ENCODE measurements at regions not wholly inside any gene's neighbourhood (a gene's known extent, or its start where the extent isn't known, plus 50 kb on each side); places are given as distances from the start of the nearest gene placed in this dataset.

- H3K4me3 Mint-ChIP-seq = no peak overlapping the region
- peaks cover 0 to 3% (median 0%) of the 10 kb centered on the region in 5 donors for H3K27me3 Mint-ChIP-seq
- intact Hi-C loops (cut with micrococcal nuclease) = no loop called here
- ATAC-seq (no peak), DNase-seq (no peak)
- no peaks in the 10 kb centered on the region for H3K9me3 ChIP-seq (ENCODE audit: control insufficient read depth in 2 of 3, low read length in 3 of 3)
- H3K27me3 ChIP-seq (ENCODE audit: control insufficient read depth in 2 of 2, insufficient read depth in 2 of 2, low read length in 2 of 2) = no peaks in the 10 kb centered on the region
- no peak overlapping the region for H3K4me3 ChIP-seq (ENCODE audit: low read length)
- no peak overlapping the region for H3K27ac Mint-ChIP-seq
- CTCF ChIA-PET = no interaction called here
- no peaks in the 10 kb centered on the region for H3K4me1 Mint-ChIP-seq
- no peaks in the 10 kb centered on the region for H3K4me1 ChIP-seq (ENCODE audit: control insufficient read depth in 2 of 2, insufficient read depth in 2 of 2, low read length in 2 of 2)
- H3K9me3 Mint-ChIP-seq = peaks cover 0 to 5% (median 0%) of the 10 kb centered on the region in 11 donors
- H3K27ac ChIP-seq (ENCODE audit: low read depth, low read length) = no peak overlapping the region
- POLR2A ChIA-PET = no interaction called here
- no peaks in the 10 kb centered on the region for H3K36me3 Mint-ChIP-seq
- H3K36me3 ChIP-seq (ENCODE audit: control insufficient read depth in 2 of 3, insufficient read depth in 3 of 3, low read length in 3 of 3) = no peaks in the 10 kb centered on the region
These were observed 184.8 kb upstream of the SASH1 start for GRCh38 chr6:148157841-148158240.

GRCh38 chr6:148164645-148165044 lies 178.0 kb upstream of the SASH1 start:
- CTCF ChIA-PET = interaction anchor here (1.5 kb wide), 1 partner anchor 15 kb away, joined by 3 read pairs; no protein-coding TSS in a partner anchor
- Mint-ChIP-seq H3K4me3 (no peak overlapping the region), H3K4me1 (peaks cover 0 to 2% (median 0%) of the 10 kb centered on the region in 7 donors), H3K36me3 (no peaks in the 10 kb centered on the region), H3K27me3 (peaks cover 0 to 8% (median 4%) of the 10 kb centered on the region in 5 donors), H3K9me3 (peaks cover 0 to 2% (median 0%) of the 10 kb centered on the region in 11 donors), H3K27ac (no peak overlapping the region)
- Histone ChIP-seq H3K36me3 (ENCODE audit: control insufficient read depth in 2 of 3, insufficient read depth in 3 of 3, low read length in 3 of 3) (no peaks in the 10 kb centered on the region), H3K27ac (ENCODE audit: low read depth, low read length) (no peak overlapping the region), H3K9me3 (ENCODE audit: control insufficient read depth in 2 of 3, low read length in 3 of 3) (no peaks in the 10 kb centered on the region), H3K4me1 (ENCODE audit: control insufficient read depth in 2 of 2, insufficient read depth in 2 of 2, low read length in 2 of 2) (no peaks in the 10 kb centered on the region), H3K27me3 (ENCODE audit: control insufficient read depth in 2 of 2, insufficient read depth in 2 of 2, low read length in 2 of 2) (no peaks in the 10 kb centered on the region), H3K4me3 (ENCODE audit: low read length) (no peak overlapping the region)
- no peak for DNase-seq
- POLR2A ChIA-PET = no interaction called here
- ATAC-seq = no peak
- intact Hi-C loops (cut with micrococcal nuclease) = loop anchor here (5.0 kb wide), 2 partner anchors 877 to 1307 kb away; no protein-coding TSS in a partner anchor

DNA sequence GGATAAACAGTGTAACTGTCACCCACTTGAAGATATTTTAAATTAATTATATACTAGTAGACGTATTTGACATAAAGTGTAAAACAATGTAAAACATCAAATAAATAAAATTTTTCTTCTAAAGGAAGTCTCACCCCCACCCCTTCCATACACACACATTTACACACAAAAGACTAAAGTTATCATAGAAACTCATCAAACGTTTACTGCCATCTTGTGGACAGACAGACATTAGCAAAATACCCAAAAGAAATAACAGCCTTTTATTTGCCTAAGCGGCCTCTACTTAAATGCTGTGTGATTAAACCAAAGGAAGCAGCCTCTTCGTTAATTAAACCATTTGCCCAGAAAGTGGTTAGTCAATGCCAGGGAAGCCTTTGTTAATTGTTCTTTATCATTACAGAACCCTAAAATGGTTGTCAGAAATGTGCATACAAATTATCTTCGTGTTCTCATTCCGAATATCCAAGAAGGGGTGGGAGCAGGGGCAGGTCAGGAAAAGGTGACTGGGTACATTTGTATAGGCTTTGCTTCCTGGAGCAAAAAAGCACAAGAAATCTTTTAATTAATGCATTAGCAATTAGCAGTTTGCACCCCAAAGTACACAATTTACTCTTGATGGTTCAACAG lies 176.2 kb upstream of the SASH1 start:
- intact Hi-C loops (cut with micrococcal nuclease) = loop anchor here (1.0 to 5.0 kb wide), 5 partner anchors 21 to 1309 kb away; no protein-coding TSS in a partner anchor
- no peak overlapping the region for H3K27ac Mint-ChIP-seq
- Histone ChIP-seq H3K27ac (ENCODE audit: low read depth, low read length) (no peak overlapping the region), H3K9me3 (ENCODE audit: control insufficient read depth in 2 of 3, low read length in 3 of 3) (no peaks in the 10 kb centered on the region), H3K27me3 (ENCODE audit: control insufficient read depth in 2 of 2, insufficient read depth in 2 of 2, low read length in 2 of 2) (no peaks in the 10 kb centered on the region), H3K4me3 (ENCODE audit: low read length) (no peak overlapping the region), H3K36me3 (ENCODE audit: control insufficient read depth in 2 of 3, insufficient read depth in 3 of 3, low read length in 3 of 3) (no peaks in the 10 kb centered on the region), H3K4me1 (ENCODE audit: control insufficient read depth in 2 of 2, insufficient read depth in 2 of 2, low read length in 2 of 2) (no peaks in the 10 kb centered on the region)
- no peaks in the 10 kb centered on the region for H3K36me3 Mint-ChIP-seq
- POLR2A ChIA-PET = no interaction called here
- H3K4me3 Mint-ChIP-seq = no peak overlapping the region
- ATAC-seq = no peak
- CTCF ChIA-PET = interaction anchor here (1.0 kb wide), 1 partner anchor 11 kb away, joined by 3 read pairs; no protein-coding TSS in a partner anchor
- H3K4me1 Mint-ChIP-seq = peaks cover 0 to 2% (median 0%) of the 10 kb centered on the region in 7 donors
- peaks cover 0 to 2% (median 0%) of the 10 kb centered on the region in 11 donors for H3K9me3 Mint-ChIP-seq
- peak in 5 of 9 donors; percentile 13 to 24 (median 16) for DNase-seq
- H3K27me3 Mint-ChIP-seq = peaks cover 0 to 8% (median 4%) of the 10 kb centered on the region in 5 donors

DNA sequence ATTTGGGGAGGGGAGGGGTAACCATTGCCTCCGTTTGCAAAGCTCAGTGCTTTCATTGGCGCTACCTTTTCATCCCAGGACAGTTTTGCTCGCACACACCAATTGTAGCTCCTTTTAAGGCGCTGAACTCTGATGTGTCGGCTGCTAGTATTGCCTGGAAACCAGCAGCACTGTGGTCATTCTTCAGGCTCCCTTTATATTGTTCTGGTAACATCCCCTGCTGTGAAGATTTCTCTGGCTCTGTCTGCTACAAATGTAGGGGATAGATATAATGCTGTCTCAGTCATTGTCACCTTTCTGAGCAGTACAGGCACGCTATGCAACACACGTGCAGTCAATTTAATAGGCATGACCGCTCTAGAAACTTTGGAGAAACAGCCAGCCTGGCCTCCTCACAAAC lies 172.9 kb upstream of the SASH1 start:
- Histone ChIP-seq H3K27ac (ENCODE audit: low read depth, low read length) (no peak overlapping the region), H3K9me3 (ENCODE audit: control insufficient read depth in 2 of 3, low read length in 3 of 3) (no peaks in the 10 kb centered on the region), H3K4me3 (ENCODE audit: low read length) (no peak overlapping the region), H3K36me3 (ENCODE audit: control insufficient read depth in 2 of 3, insufficient read depth in 3 of 3, low read length in 3 of 3) (no peaks in the 10 kb centered on the region), H3K27me3 (ENCODE audit: control insufficient read depth in 2 of 2, insufficient read depth in 2 of 2, low read length in 2 of 2) (no peaks in the 10 kb centered on the region), H3K4me1 (ENCODE audit: control insufficient read depth in 2 of 2, insufficient read depth in 2 of 2, low read length in 2 of 2) (no peaks in the 10 kb centered on the region)
- no peak overlapping the region for H3K4me3 Mint-ChIP-seq
- H3K27me3 Mint-ChIP-seq = peaks cover 0 to 12% (median 5%) of the 10 kb centered on the region in 5 donors
- intact Hi-C loops (cut with micrococcal nuclease) = loop anchor here (5.0 kb wide), 2 partner anchors 882 to 1312 kb away; no protein-coding TSS in a partner anchor
- DNase-seq (no peak), ATAC-seq (no peak)
- no peaks in the 10 kb centered on the region for H3K36me3 Mint-ChIP-seq
- CTCF ChIA-PET = interaction anchor here (1.6 kb wide), 1 partner anchor 7 kb away, joined by 3 read pairs; no protein-coding TSS in a partner anchor
- POLR2A ChIA-PET = no interaction called here
- H3K4me1 Mint-ChIP-seq = peaks cover 0 to 2% (median 0%) of the 10 kb centered on the region in 7 donors
- no peak overlapping the region for H3K27ac Mint-ChIP-seq
- H3K9me3 Mint-ChIP-seq = peaks cover 0 to 3% (median 0%) of the 10 kb centered on the region in 11 donors

DNA sequence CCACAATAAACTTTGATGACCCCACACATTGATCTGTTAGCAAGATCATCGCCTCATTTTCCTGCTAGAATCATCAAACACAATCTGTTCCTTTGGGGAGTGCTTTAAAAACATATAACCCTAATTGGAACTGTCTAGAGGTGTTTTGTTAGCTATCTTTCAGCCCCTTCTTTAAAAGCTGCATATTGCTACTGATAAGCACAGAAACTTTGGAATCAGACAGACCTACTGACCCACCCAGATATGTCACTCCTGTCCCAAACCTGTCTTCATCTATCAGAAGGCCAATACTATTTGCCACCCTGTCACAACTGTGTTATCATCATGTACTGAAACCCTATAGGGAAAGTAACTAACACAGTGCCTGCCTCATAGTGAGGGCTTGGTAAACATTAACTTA lies 172.4 kb upstream of the SASH1 start:
- ChIA-PET POLR2A (no interaction called here), CTCF (no interaction called here)
- no peak overlapping the region for H3K4me3 Mint-ChIP-seq

GRCh38 chr6:148173548-148173947 lies 169.1 kb upstream of the SASH1 start:
- Histone ChIP-seq H3K4me1 (ENCODE audit: control insufficient read depth in 2 of 2, insufficient read depth in 2 of 2, low read length in 2 of 2) (no peaks in the 10 kb centered on the region), H3K27me3 (ENCODE audit: control insufficient read depth in 2 of 2, insufficient read depth in 2 of 2, low read length in 2 of 2) (no peaks in the 10 kb centered on the region), H3K27ac (ENCODE audit: low read depth, low read length) (no peak overlapping the region), H3K9me3 (ENCODE audit: control insufficient read depth in 2 of 3, low read length in 3 of 3) (no peaks in the 10 kb centered on the region), H3K36me3 (ENCODE audit: control insufficient read depth in 2 of 3, insufficient read depth in 3 of 3, low read length in 3 of 3) (no peaks in the 10 kb centered on the region), H3K4me3 (ENCODE audit: low read length) (no peak overlapping the region)
- Mint-ChIP-seq H3K27ac (peak overlapping the region in 1 of 9 donors; percentile 28), H3K9me3 (peaks cover 0 to 5% (median 2%) of the 10 kb centered on the region in 11 donors), H3K4me3 (no peak overlapping the region), H3K27me3 (peaks cover 5 to 24% (median 10%) of the 10 kb centered on the region in 5 donors), H3K4me1 (no peaks in the 10 kb centered on the region), H3K36me3 (no peaks in the 10 kb centered on the region)
- DNase-seq (no peak), ATAC-seq (no peak)
- POLR2A ChIA-PET = no interaction called here
- intact Hi-C loops (cut with micrococcal nuclease) = no loop called here
- CTCF ChIA-PET = no interaction called here

More for the DNA sequence above, 172.4 kb upstream of the SASH1 start:
- ATAC-seq (no peak), DNase-seq (no peak)
- peaks cover 0 to 2% (median 0%) of the 10 kb centered on the region in 7 donors for H3K4me1 Mint-ChIP-seq
- Histone ChIP-seq H3K27ac (ENCODE audit: low read depth, low read length) (no peak overlapping the region), H3K27me3 (ENCODE audit: control insufficient read depth in 2 of 2, insufficient read depth in 2 of 2, low read length in 2 of 2) (no peaks in the 10 kb centered on the region), H3K36me3 (ENCODE audit: control insufficient read depth in 2 of 3, insufficient read depth in 3 of 3, low read length in 3 of 3) (no peaks in the 10 kb centered on the region), H3K4me3 (ENCODE audit: low read length) (no peak overlapping the region), H3K4me1 (ENCODE audit: control insufficient read depth in 2 of 2, insufficient read depth in 2 of 2, low read length in 2 of 2) (no peaks in the 10 kb centered on the region), H3K9me3 (ENCODE audit: control insufficient read depth in 2 of 3, low read length in 3 of 3) (no peaks in the 10 kb centered on the region)
- peaks cover 0 to 12% (median 5%) of the 10 kb centered on the region in 5 donors for H3K27me3 Mint-ChIP-seq
- peaks cover 0 to 3% (median 0%) of the 10 kb centered on the region in 11 donors for H3K9me3 Mint-ChIP-seq
- H3K36me3 Mint-ChIP-seq = no peaks in the 10 kb centered on the region
- intact Hi-C loops (cut with micrococcal nuclease) = no loop called here
- no peak overlapping the region for H3K27ac Mint-ChIP-seq

All from naive thymus-derived CD4-positive, alpha-beta T cell (primary cell).